Epithelial cell of proximal tubule (primary cell): ENCODE measurements at regions not wholly inside any gene's neighbourhood (a gene's known extent, or its start where the extent isn't known, plus 50 kb on each side); places are given as distances from the start of the nearest gene placed in this dataset.

Source experiments
- DNase-seq: peaks from one replicate; pipeline ENCODE4 v3.0.0-alpha.2; 2011; ENCODE audit warnings: low read depth
- H3K4me3 ChIP-seq: 2 replicates; pipeline ENCODE4 v1.5.1; 2011; ENCODE audit warnings: low read depth, mild to moderate bottlenecking, low read length
- CTCF ChIP-seq: conservative IDR thresholded peaks from 2 replicates; pipeline ENCODE4 v1.5.1; 2012; ENCODE audit warnings: low read depth, mild to moderate bottlenecking, low read length

GRCh38 chr11:59008947-59009346 is 69.7 kb downstream of the GLYATL1 start:
- TF ChIP-seq CTCF = no peak
- no peak for DNase-seq

GRCh38 chr11:59009661-59010060 is 70.4 kb downstream of the GLYATL1 start:
- TF ChIP-seq CTCF = no peak
- DNase-seq = no peak
- no peak overlapping the region for H3K4me3 ChIP-seq

More at GRCh38 chr11:59008947-59009346, 69.7 kb downstream of the GLYATL1 start:
- H3K4me3 ChIP-seq = no peak overlapping the region

DNA sequence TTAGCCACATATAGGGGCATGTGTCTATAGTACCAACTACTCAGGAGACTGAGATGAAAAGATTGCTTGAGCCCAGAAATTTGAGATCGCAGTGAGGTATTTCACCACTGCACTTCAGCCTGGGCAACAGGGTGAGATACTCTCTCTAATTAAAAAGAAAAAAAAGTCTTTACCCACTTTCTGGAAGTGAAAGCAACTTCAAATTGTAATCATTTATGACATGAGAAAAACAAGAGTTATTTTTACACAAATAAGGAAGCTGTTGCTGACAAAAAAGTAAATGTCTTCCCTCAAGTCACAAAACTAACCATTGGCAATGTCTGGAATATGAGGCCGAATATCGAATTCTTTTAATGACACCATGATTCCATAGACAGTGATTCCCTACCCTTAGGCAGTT is 71.4 kb downstream of the GLYATL1 start:
- TF ChIP-seq CTCF = no peak
- no peak for DNase-seq
- H3K4me3 ChIP-seq = no peak overlapping the region

GRCh38 chr11:59011655-59012397 is 72.5 kb downstream of the GLYATL1 start:
- TF ChIP-seq CTCF = no peak
- no peak for DNase-seq
- H3K4me3 ChIP-seq = no peak overlapping the region

DNA sequence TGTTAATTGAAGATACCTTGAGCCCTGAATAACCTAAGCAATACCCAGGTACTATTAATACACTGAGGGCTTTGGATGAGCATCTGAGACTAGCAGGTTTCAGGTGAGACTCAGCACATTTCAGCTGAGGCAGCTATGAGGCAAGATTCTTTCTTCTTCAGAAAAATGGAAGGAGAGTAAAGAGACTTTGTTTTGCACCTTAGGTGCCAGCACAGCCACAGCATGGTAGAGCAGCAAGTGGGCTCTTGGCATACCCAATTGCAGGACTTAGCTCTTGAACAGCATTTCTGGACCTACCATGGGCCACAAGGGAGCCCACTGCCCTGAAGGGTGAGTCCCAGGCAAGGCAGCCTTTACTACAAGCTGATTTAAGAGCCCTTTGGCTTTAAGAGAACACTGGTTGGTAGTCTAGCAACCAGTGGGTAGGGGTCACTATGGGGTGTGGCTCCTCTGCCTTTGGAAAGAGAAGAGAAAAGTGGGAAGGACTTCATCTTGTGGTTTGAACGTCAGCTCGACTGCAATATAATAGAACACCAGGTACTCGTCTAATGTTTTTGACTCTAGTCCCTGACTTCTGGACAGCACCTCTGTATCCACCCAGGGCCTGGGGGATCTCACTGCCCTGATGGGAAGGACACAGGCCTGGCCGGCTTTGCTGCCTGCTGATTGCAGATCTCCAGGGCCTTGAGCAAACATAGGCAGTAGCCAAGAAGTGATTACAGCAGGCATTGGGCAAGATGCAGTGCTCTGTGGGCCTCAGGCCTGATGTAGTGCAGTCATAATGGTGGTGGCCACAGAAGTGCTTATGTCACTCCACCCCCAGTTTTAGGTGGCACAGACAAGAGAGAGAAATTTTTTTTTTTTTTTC is 73.3 kb downstream of the GLYATL1 start:
- TF ChIP-seq CTCF = no peak
- no peak overlapping the region for H3K4me3 ChIP-seq

GRCh38 chr11:59025097-59025496 is 61.0 kb upstream of the GLYATL1B start:
- H3K4me3 ChIP-seq = no peak overlapping the region
- peak; percentile 15 for DNase-seq
- no peak for TF ChIP-seq CTCF

More for the DNA sequence above, 73.3 kb downstream of the GLYATL1 start:
- no peak for DNase-seq

- no peak for DNase-seq
- TF ChIP-seq CTCF = no peak
- no peak overlapping the region for H3K4me3 ChIP-seq
Measured at GRCh38 chr11:59028105-59028504, 58.0 kb upstream of the GLYATL1B start.
